Stimulated activated CD8-positive, alpha-beta memory T cell treated with anti-CD3 and anti-CD28 coated beads, Interleukin-4, amount 100 ng/mL, for 48 hours (primary cell): ENCODE measurements at regions not wholly inside any gene's neighbourhood (a gene's known extent, or its start where the extent isn't known, plus 50 kb on each side); places are given as distances from the start of the nearest gene placed in this dataset.

Experiments used
- DNase-seq: peaks from one replicate; pipeline ENCODE4 v3.0.0-alpha.2; 2020

- no peak for DNase-seq
Measured at GRCh38 chr13:111476197-111476596, 155.8 kb downstream of the TEX29 start.

- DNase-seq = no peak
Measured at GRCh38 chr13:111479412-111479811, 159.0 kb downstream of the TEX29 start.

- no peak for DNase-seq
Measured at GRCh38 chr13:111480503-111480902, 160.1 kb downstream of the TEX29 start.

- DNase-seq = no peak
Measured at GRCh38 chr13:111480976-111481375, 160.5 kb downstream of the TEX29 start.

GRCh38 chr13:111482126-111482525 lies 161.7 kb downstream of the TEX29 start:
- no peak for DNase-seq

- DNase-seq = no peak
Measured at GRCh38 chr13:111482806-111483620, 162.6 kb downstream of the TEX29 start.

- DNase-seq = no peak
Measured at GRCh38 chr13:111483621-111483987, 163.2 kb downstream of the TEX29 start.

- DNase-seq = no peak
Measured at GRCh38 chr13:111484141-111484925, 163.9 kb downstream of the TEX29 start.

GRCh38 chr13:111484959-111485358 lies 164.5 kb downstream of the TEX29 start:
- no peak for DNase-seq

- no peak for DNase-seq
Measured at GRCh38 chr13:111485491-111486250, 165.2 kb downstream of the TEX29 start.

- DNase-seq = no peak
Measured at GRCh38 chr13:111486331-111486730, 165.9 kb downstream of the TEX29 start.

- DNase-seq = no peak
Measured at GRCh38 chr13:111486801-111487200, 166.4 kb downstream of the TEX29 start.

GRCh38 chr13:111488486-111489132 lies 168.2 kb downstream of the TEX29 start:
- no peak for DNase-seq

- DNase-seq = no peak
Measured at GRCh38 chr13:111489301-111489700, 168.9 kb downstream of the TEX29 start.

- no peak for DNase-seq
Measured at GRCh38 chr13:111490611-111491010, 170.2 kb downstream of the TEX29 start.

GRCh38 chr13:111491021-111491420 lies 170.6 kb downstream of the TEX29 start:
- no peak for DNase-seq

GRCh38 chr13:111491659-111492058 lies 171.2 kb downstream of the TEX29 start:
- DNase-seq = no peak

GRCh38 chr13:111492341-111492950 lies 172.0 kb downstream of the TEX29 start:
- DNase-seq = no peak

GRCh38 chr13:111492958-111493357 lies 172.5 kb downstream of the TEX29 start:
- DNase-seq = no peak

GRCh38 chr13:111493468-111493867 lies 173.0 kb downstream of the TEX29 start:
- DNase-seq = no peak

GRCh38 chr13:111494641-111495040 lies 174.2 kb downstream of the TEX29 start:
- no peak for DNase-seq
